ENCODE measurements at regions not wholly inside any gene's neighbourhood (a gene's known extent, or its start where the extent isn't known, plus 50 kb on each side); places are given as distances from the start of the nearest gene placed in this dataset.

- no peak for DNase-seq (ENCODE audit: low read depth in 2 of 2)
Observed at GRCh38 chr11:19403196-19403895, 162.6 kb upstream of the E2F8 start.

- DNase-seq (ENCODE audit: low read depth in 2 of 2) = no peak
Observed at GRCh38 chr11:19400296-19400695, 159.6 kb upstream of the E2F8 start.

- DNase-seq (ENCODE audit: low read depth in 2 of 2) = no peak
Observed at GRCh38 chr11:19398772-19399527, 158.2 kb upstream of the E2F8 start.

GRCh38 chr11:19398273-19398672 lies 157.5 kb upstream of the E2F8 start:
- DNase-seq (ENCODE audit: low read depth in 2 of 2) = no peak

GRCh38 chr11:19395050-19395449 lies 154.3 kb upstream of the E2F8 start:
- no peak for DNase-seq (ENCODE audit: low read depth in 2 of 2)

GRCh38 chr11:19394525-19395016 lies 153.8 kb upstream of the E2F8 start:
- DNase-seq (ENCODE audit: low read depth in 2 of 2) = no peak

- no peak for DNase-seq (ENCODE audit: low read depth in 2 of 2)
Observed at GRCh38 chr11:19393941-19394340, 153.2 kb upstream of the E2F8 start.

GRCh38 chr11:19392847-19393518 lies 152.2 kb upstream of the E2F8 start:
- no peak for DNase-seq (ENCODE audit: low read depth in 2 of 2)

- no peak for DNase-seq (ENCODE audit: low read depth in 2 of 2)
Observed at GRCh38 chr11:19392321-19392720, 151.6 kb upstream of the E2F8 start.

GRCh38 chr11:19391652-19392051 lies 150.9 kb upstream of the E2F8 start:
- DNase-seq (ENCODE audit: low read depth in 2 of 2) = no peak

- no peak for DNase-seq (ENCODE audit: low read depth in 2 of 2)
Observed at GRCh38 chr11:19391026-19391425, 150.3 kb upstream of the E2F8 start.

GRCh38 chr11:19389787-19390303 lies 149.1 kb upstream of the E2F8 start:
- DNase-seq (ENCODE audit: low read depth in 2 of 2) = no peak

- DNase-seq (ENCODE audit: low read depth in 2 of 2) = no peak
Observed at GRCh38 chr11:19382131-19382611, 141.4 kb upstream of the E2F8 start.

- DNase-seq (ENCODE audit: low read depth in 2 of 2) = no peak
Observed at GRCh38 chr11:19380375-19380774, 139.6 kb upstream of the E2F8 start.

GRCh38 chr11:19379465-19379864 lies 138.7 kb upstream of the E2F8 start:
- no peak for DNase-seq (ENCODE audit: low read depth in 2 of 2)

- no peak for DNase-seq (ENCODE audit: low read depth in 2 of 2)
Observed at GRCh38 chr11:19378814-19379213, 138.1 kb upstream of the E2F8 start.

- DNase-seq (ENCODE audit: low read depth in 2 of 2) = no peak
Observed at GRCh38 chr11:19377881-19378280, 137.1 kb upstream of the E2F8 start.

- no peak for DNase-seq (ENCODE audit: low read depth in 2 of 2)
Observed at GRCh38 chr11:19375440-19375839, 134.7 kb upstream of the E2F8 start.

GRCh38 chr11:19374151-19374569 lies 133.4 kb upstream of the E2F8 start:
- DNase-seq (ENCODE audit: low read depth in 2 of 2) = no peak

- no peak for DNase-seq (ENCODE audit: low read depth in 2 of 2)
Observed at GRCh38 chr11:19372381-19372780, 131.6 kb upstream of the E2F8 start.

- no peak for DNase-seq (ENCODE audit: low read depth in 2 of 2)
Observed at GRCh38 chr11:19370100-19370861, 129.5 kb upstream of the E2F8 start.

Measured in stimulated activated CD8-positive, alpha-beta memory T cell treated with anti-CD3 and anti-CD28 coated beads, Interleukin-15, amount 100 ng/mL, for 4 hours (primary cell).